ENCODE measurements at regions not wholly inside any gene's neighbourhood (a gene's known extent, or its start where the extent isn't known, plus 50 kb on each side); places are given as distances from the start of the nearest gene placed in this dataset.

- Mint-ChIP-seq H3K27me3 (no peaks in the 10 kb centered on the region), H3K36me3 (ENCODE audit: low read depth) (no peaks in the 10 kb centered on the region), H3K9me3 (no peaks in the 10 kb centered on the region), H3K27ac (no peak overlapping the region), H3K4me1 (ENCODE audit: low read depth) (no peaks in the 10 kb centered on the region), H3K4me3 (no peak overlapping the region)
- intact Hi-C loops (cut with micrococcal nuclease) = no loop called here
- TF ChIP-seq, protein P1, sequence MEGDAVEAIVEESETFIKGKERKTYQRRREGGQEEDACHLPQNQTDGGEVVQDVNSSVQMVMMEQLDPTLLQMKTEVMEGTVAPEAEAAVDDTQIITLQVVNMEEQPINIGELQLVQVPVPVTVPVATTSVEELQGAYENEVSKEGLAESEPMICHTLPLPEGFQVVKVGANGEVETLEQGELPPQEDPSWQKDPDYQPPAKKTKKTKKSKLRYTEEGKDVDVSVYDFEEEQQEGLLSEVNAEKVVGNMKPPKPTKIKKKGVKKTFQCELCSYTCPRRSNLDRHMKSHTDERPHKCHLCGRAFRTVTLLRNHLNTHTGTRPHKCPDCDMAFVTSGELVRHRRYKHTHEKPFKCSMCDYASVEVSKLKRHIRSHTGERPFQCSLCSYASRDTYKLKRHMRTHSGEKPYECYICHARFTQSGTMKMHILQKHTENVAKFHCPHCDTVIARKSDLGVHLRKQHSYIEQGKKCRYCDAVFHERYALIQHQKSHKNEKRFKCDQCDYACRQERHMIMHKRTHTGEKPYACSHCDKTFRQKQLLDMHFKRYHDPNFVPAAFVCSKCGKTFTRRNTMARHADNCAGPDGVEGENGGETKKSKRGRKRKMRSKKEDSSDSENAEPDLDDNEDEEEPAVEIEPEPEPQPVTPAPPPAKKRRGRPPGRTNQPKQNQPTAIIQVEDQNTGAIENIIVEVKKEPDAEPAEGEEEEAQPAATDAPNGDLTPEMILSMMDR (IDR thresholded peaks at IDR 0.05) = no peak
- no peak for ATAC-seq
- no peak for DNase-seq
- ChIA-PET POLR2A (no interaction called here), CTCF (interaction anchor here (0.7 to 0.9 kb wide), 2 partner anchors 32 to 151 kb away, joined by 3 read pairs; no protein-coding TSS in a partner anchor)
Observed at GRCh38 chr10:52465202-52465601, 151.1 kb downstream of the DKK1 start.

- DNase-seq (no peak), ATAC-seq (no peak)
- ChIA-PET CTCF (no interaction called here), POLR2A (no interaction called here)
- Mint-ChIP-seq H3K27ac (no peak overlapping the region), H3K4me1 (ENCODE audit: low read depth) (no peaks in the 10 kb centered on the region), H3K4me3 (no peak overlapping the region), H3K9me3 (no peaks in the 10 kb centered on the region), H3K27me3 (no peaks in the 10 kb centered on the region), H3K36me3 (ENCODE audit: low read depth) (no peaks in the 10 kb centered on the region)
- intact Hi-C loops (cut with micrococcal nuclease) = no loop called here
- TF ChIP-seq, protein P1 (IDR thresholded peaks at IDR 0.05) = no peak
Observed at GRCh38 chr10:52466464-52466863, 152.4 kb downstream of the DKK1 start.

DNA sequence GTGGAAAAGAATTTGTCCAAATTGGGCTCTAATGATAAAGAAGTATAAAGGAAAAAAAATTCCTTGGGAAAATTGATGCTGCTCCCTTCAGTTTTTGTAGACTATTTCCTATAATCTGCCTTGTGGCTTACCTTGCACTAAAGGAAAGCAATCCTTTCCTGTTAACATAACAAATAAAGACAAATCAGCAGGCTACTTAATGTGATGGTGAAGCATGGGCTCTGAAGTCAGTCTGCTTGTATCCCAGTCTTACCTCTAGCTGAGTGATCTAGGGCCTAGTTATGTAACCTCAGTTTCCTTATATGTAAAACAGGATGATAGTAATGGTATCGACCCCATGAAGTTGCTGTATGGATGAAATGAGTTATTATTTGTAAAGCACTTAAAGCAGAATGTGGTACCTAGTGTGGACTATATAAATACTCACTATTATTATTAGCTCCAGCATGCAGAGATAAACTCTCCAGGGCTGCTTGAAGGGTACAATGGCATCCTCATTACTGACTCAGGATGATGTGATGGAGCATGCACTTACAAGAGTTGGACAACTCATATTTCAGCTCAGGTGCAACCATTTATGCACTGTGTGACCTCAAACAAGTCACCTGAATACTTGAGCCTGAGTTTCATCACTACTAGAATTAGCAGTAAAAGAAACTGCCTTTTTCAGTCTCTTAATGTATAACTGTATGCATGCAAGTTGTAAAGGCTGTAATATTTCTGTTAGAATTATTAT is 156.1 kb downstream of the DKK1 start:
- Mint-ChIP-seq H3K9me3 (no peaks in the 10 kb centered on the region), H3K4me3 (no peak overlapping the region), H3K27ac (no peak overlapping the region), H3K4me1 (ENCODE audit: low read depth) (no peaks in the 10 kb centered on the region), H3K27me3 (no peaks in the 10 kb centered on the region), H3K36me3 (ENCODE audit: low read depth) (no peaks in the 10 kb centered on the region)
- intact Hi-C loops (cut with micrococcal nuclease) = no loop called here
- CTCF ChIA-PET = no interaction called here
- POLR2A ChIA-PET = no interaction called here
- TF ChIP-seq, protein P1 (IDR thresholded peaks at IDR 0.05) = no peak
- DNase-seq (no peak), ATAC-seq (no peak)

DNA sequence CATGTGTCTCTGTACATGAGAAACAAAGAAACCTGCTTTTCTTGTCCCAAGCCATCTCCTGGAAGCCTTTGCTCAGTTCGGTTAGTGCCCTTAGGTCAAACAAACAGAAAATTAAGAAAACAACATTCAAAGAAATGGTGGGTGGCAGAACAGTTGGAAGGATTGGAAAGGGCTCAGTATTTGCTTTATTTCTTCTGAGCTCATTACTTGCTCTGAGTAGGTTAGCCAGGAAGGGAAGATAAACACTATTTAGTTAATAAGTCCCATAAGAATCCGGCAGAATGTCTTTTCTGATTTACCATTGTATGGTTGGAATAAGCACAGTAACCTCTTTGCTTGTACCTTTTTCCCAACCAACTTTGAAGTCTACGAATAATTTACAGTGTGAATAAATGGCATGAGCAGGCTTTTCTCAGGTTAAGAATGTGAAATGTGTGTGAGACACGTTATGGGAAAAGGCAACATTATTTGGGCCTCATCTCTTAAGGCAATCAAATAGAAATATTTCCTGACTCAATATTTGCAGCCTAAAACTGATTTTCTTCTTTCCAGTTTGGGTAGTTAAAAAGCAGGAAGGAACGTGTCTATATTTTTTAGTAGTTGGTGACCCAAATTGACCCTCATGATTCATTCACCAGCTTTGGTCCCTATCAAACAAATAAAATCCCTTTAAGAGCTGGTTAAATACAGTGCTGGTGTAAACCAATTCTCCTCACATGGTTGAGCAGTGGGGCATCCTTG is 158.5 kb downstream of the DKK1 start:
- Mint-ChIP-seq H3K36me3 (ENCODE audit: low read depth) (no peaks in the 10 kb centered on the region), H3K27me3 (no peaks in the 10 kb centered on the region), H3K27ac (no peak overlapping the region), H3K9me3 (peaks cover 2% of the 10 kb centered on the region), H3K4me1 (ENCODE audit: low read depth) (no peaks in the 10 kb centered on the region), H3K4me3 (no peak overlapping the region)
- TF ChIP-seq, protein P1 (IDR thresholded peaks at IDR 0.05) = no peak
- intact Hi-C loops (cut with micrococcal nuclease) = no loop called here
- ChIA-PET CTCF (interaction anchor here (0.6 kb wide), 1 partner anchor 230 kb away, joined by 3 read pairs; no protein-coding TSS in a partner anchor), POLR2A (no interaction called here)
- ATAC-seq = no peak
- DNase-seq = no peak

- DNase-seq (no peak), ATAC-seq (no peak)
- ChIA-PET POLR2A (no interaction called here), CTCF (no interaction called here)
- Mint-ChIP-seq H3K4me1 (ENCODE audit: low read depth) (no peaks in the 10 kb centered on the region), H3K4me3 (no peak overlapping the region), H3K36me3 (ENCODE audit: low read depth) (no peaks in the 10 kb centered on the region), H3K27ac (no peak overlapping the region), H3K27me3 (no peaks in the 10 kb centered on the region), H3K9me3 (peaks cover 2% of the 10 kb centered on the region)
- TF ChIP-seq, protein P1 (IDR thresholded peaks at IDR 0.05) = no peak
- intact Hi-C loops (cut with micrococcal nuclease) = no loop called here
Observed at GRCh38 chr10:52474265-52474664, 160.2 kb downstream of the DKK1 start.

All from activated CD8-positive, alpha-beta T cell treated with anti-CD3 and anti-CD28 coated beads for 36 hours (primary cell).